Smooth muscle cell (in vitro differentiated cells): ENCODE measurements at regions not wholly inside any gene's neighbourhood (a gene's known extent, or its start where the extent isn't known, plus 50 kb on each side); places are given as distances from the start of the nearest gene placed in this dataset.

Source experiments
- DNase-seq: peaks from one replicate; lab custom pipeline; 2025; ENCODE audit not compliant: unreplicated experiment; lab: John Stamatoyannopoulos, UW
- H2AFZ ChIP-seq: fragments of 200-600 bp; sonication (generic); 2 replicates; pipeline ENCODE4 v1.6.0; 2016; ENCODE audit warnings: antibody characterized with exemption, low read depth, mild to moderate bottlenecking
- H3F3A ChIP-seq: fragments of 200-600 bp; sonication (generic); 2 replicates; pipeline ENCODE4 v1.6.0; 2017; ENCODE audit warnings: antibody characterized with exemption, low read depth
- H3K27ac ChIP-seq: fragments of 200-600 bp; sonication (generic); 2 replicates; pipeline ENCODE4 v1.5.1; 2016; ENCODE audit warnings: low read depth, mild to moderate bottlenecking
- H3K27me3 ChIP-seq: fragments of 200-600 bp; sonication (generic); 2 replicates; pipeline ENCODE4 v1.6.1; 2016; ENCODE audit warnings: low read depth, mild to moderate bottlenecking
- H3K36me3 ChIP-seq: fragments of 200-600 bp; sonication (generic); 2 replicates; pipeline ENCODE4 v1.5.1; 2016; ENCODE audit warnings: low read depth
- H3K4me1 ChIP-seq: fragments of 200-600 bp; sonication (generic); 2 replicates; pipeline ENCODE4 v1.5.1; 2016; ENCODE audit warnings: low read depth
- H3K4me2 ChIP-seq: fragments of 200-600 bp; sonication (generic); 2 replicates; pipeline ENCODE4 v1.6.0; 2016; ENCODE audit warnings: mild to moderate bottlenecking
- H3K4me3 ChIP-seq: fragments of 200-600 bp; sonication (generic); 2 replicates; pipeline ENCODE4 v1.5.1; 2016; ENCODE audit warnings: mild to moderate bottlenecking
- H3K79me2 ChIP-seq: fragments of 200-600 bp; sonication (generic); 2 replicates; pipeline ENCODE4 v1.6.0; 2016; ENCODE audit warnings: low read depth, mild to moderate bottlenecking
- H3K9ac ChIP-seq: fragments of 200-600 bp; sonication (generic); 2 replicates; pipeline ENCODE4 v1.6.0; 2016; ENCODE audit warnings: low read depth
- H3K9me3 ChIP-seq: fragments of 200-600 bp; sonication (generic); replicated peaks from 2 replicates; pipeline ENCODE4 v1.5.1; 2016; ENCODE audit warnings: low read depth
- H4K20me1 ChIP-seq: fragments of 200-600 bp; sonication (generic); 2 replicates; pipeline ENCODE4 v1.6.0; 2016; ENCODE audit warnings: low read depth
- WGBS: methylation state at CpG from one replicate; pipeline ENCODE4 v1.1.7; 2016; ENCODE audit warnings: low lambda C conversion rate; 5-methylcytosine and 5-hydroxymethylcytosine counted together
- TF ChIP-seq, protein P1 (sequence below): fragments of 200-600 bp; sonication (generic); IDR thresholded peaks from 2 replicates; pipeline ENCODE4 v1.5.1; 2017; ENCODE audit warnings: borderline replicate concordance, mild to moderate bottlenecking, antibody characterized with exemption; ENCODE audit not compliant: insufficient read depth, poor library complexity, severe bottlenecking

- H3K9ac ChIP-seq: no peak overlapping the region
- H3K4me3 ChIP-seq: no peak overlapping the region
- TF ChIP-seq, protein P1, sequence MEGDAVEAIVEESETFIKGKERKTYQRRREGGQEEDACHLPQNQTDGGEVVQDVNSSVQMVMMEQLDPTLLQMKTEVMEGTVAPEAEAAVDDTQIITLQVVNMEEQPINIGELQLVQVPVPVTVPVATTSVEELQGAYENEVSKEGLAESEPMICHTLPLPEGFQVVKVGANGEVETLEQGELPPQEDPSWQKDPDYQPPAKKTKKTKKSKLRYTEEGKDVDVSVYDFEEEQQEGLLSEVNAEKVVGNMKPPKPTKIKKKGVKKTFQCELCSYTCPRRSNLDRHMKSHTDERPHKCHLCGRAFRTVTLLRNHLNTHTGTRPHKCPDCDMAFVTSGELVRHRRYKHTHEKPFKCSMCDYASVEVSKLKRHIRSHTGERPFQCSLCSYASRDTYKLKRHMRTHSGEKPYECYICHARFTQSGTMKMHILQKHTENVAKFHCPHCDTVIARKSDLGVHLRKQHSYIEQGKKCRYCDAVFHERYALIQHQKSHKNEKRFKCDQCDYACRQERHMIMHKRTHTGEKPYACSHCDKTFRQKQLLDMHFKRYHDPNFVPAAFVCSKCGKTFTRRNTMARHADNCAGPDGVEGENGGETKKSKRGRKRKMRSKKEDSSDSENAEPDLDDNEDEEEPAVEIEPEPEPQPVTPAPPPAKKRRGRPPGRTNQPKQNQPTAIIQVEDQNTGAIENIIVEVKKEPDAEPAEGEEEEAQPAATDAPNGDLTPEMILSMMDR: no peak
- no peaks in the 10 kb centered on the region for H3K79me2 ChIP-seq
- H3K36me3 ChIP-seq: no peaks in the 10 kb centered on the region
- H2AFZ ChIP-seq: no peak overlapping the region
- no peaks in the 10 kb centered on the region for H3K9me3 ChIP-seq
- no peak for DNase-seq
- no peak overlapping the region for H3K27ac ChIP-seq
- no peaks in the 10 kb centered on the region for H4K20me1 ChIP-seq
- H3K4me1 ChIP-seq: no peaks in the 10 kb centered on the region
- no peak overlapping the region for H3K4me2 ChIP-seq
- no peaks in the 10 kb centered on the region for H3F3A ChIP-seq
- no peaks in the 10 kb centered on the region for H3K27me3 ChIP-seq
- 95% methylated on average over 1 of the region's 1 CpG for WGBS
These were observed 277.1 kb upstream of the CCDC54 start for GRCh38 chr3:107100137-107100536.

DNA sequence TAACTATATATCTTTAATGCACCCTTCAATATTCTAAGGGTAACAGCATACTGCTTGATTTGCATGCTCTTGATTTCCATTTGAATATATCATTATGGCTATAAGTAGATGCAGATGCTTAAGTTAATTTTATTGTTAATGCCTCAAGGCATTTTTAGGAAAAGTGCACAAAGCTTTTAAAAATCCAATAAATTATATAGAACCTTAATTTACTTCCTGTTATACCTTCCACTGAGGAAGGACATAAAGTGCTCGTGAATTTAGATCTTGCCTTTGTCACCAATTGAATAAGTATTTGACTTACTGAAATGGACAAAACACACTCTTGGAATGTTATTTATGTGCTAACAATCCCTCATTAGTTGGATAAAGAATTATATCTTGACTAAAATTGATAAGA is 276.7 kb upstream of the CCDC54 start:
- Histone ChIP-seq H3K4me2 (no peak overlapping the region), H3K4me3 (no peak overlapping the region), H3K9ac (no peak overlapping the region), H3K79me2 (no peaks in the 10 kb centered on the region), H3K36me3 (no peaks in the 10 kb centered on the region), H3F3A (no peaks in the 10 kb centered on the region), H3K9me3 (no peaks in the 10 kb centered on the region), H2AFZ (no peak overlapping the region), H3K4me1 (no peaks in the 10 kb centered on the region), H3K27me3 (no peaks in the 10 kb centered on the region), H4K20me1 (no peaks in the 10 kb centered on the region), H3K27ac (no peak overlapping the region)
- WGBS: 82% methylated on average over 1 of the region's 1 CpG
- TF ChIP-seq, protein P1: no peak
- DNase-seq: no peak

- DNase-seq: no peak
- H3K36me3 ChIP-seq: no peaks in the 10 kb centered on the region
- H2AFZ ChIP-seq: no peak overlapping the region
- H3K4me1 ChIP-seq: no peaks in the 10 kb centered on the region
- H3K4me2 ChIP-seq: no peak overlapping the region
- H3K79me2 ChIP-seq: no peaks in the 10 kb centered on the region
- H3K9ac ChIP-seq: no peak overlapping the region
- H3K27me3 ChIP-seq: no peaks in the 10 kb centered on the region
- TF ChIP-seq, protein P1: no peak
- no peak overlapping the region for H3K27ac ChIP-seq
- H3F3A ChIP-seq: no peaks in the 10 kb centered on the region
- H3K4me3 ChIP-seq: no peak overlapping the region
- 95% methylated on average over 2 of the region's 2 CpGs for WGBS
- no peaks in the 10 kb centered on the region for H4K20me1 ChIP-seq
- H3K9me3 ChIP-seq: no peaks in the 10 kb centered on the region
These were observed 273.5 kb upstream of the CCDC54 start for GRCh38 chr3:107103786-107104185.

DNA sequence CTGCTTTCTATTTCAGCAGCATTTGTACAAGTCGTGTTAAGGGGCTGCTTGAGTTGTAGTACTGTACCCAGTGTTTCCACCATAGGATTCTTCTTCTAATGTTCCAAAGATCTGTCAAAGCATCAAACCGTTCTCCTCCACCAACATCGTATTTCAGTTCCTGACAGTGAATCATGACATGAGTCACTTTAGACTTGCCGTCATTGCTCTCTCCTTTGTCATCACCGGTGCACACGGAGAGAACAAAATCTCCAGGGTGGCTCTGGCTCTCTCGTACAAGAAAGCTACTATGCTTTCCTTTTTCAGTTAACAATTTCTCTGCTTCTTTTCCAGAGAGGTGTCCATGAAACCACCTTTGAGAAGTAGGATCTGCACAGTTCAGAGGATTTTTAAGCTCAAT is 270.9 kb upstream of the CCDC54 start:
- Histone ChIP-seq H3K79me2 (no peaks in the 10 kb centered on the region), H2AFZ (no peak overlapping the region), H3K4me1 (no peaks in the 10 kb centered on the region), H3K4me2 (no peak overlapping the region), H3K27me3 (no peaks in the 10 kb centered on the region), H4K20me1 (no peaks in the 10 kb centered on the region), H3F3A (no peaks in the 10 kb centered on the region), H3K36me3 (no peaks in the 10 kb centered on the region), H3K4me3 (no peak overlapping the region), H3K27ac (no peak overlapping the region), H3K9me3 (no peaks in the 10 kb centered on the region), H3K9ac (no peak overlapping the region)
- 61% methylated on average over 7 of the region's 7 CpGs for WGBS
- DNase-seq: no peak
- TF ChIP-seq, protein P1: no peak
